Astrocyte (in vitro differentiated cells and primary cell): ENCODE measurements at regions not wholly inside any gene's neighbourhood (a gene's known extent, or its start where the extent isn't known, plus 50 kb on each side); places are given as distances from the start of the nearest gene placed in this dataset.

Experiments used
- DNase-seq: peaks from one replicate; pipeline ENCODE4 v3.0.0-alpha.2; 2010; ENCODE audit warnings: low read depth
- FAIRE-seq: peaks from 2 replicates; lab custom pipeline; 2011; peaks lifted over from hg19 to GRCh38; lab: Jason Lieb, UNC
- H2AFZ ChIP-seq: 2 replicates; pipeline ENCODE4 v1.6.0; 2012; ENCODE audit warnings: low read depth, low read length, inconsistent platforms
- H3K27ac ChIP-seq: 2 replicates; pipeline ENCODE4 v1.5.1; 2011; ENCODE audit warnings: low read depth, low read length, inconsistent platforms
- H3K27me3 ChIP-seq: 2 replicates; pipeline ENCODE4 v1.6.0; 2011; ENCODE audit warnings: low read length, inconsistent platforms; ENCODE audit not compliant: insufficient read depth
- H3K36me3 ChIP-seq: 2 replicates; pipeline ENCODE4 v1.5.1; 2011; ENCODE audit warnings: low read length, inconsistent platforms; ENCODE audit not compliant: insufficient read depth
- H3K4me1 ChIP-seq: 2 replicates; pipeline ENCODE4 v1.5.1; 2011; ENCODE audit warnings: low read length, inconsistent platforms; ENCODE audit not compliant: insufficient read depth
- H3K4me2 ChIP-seq: 2 replicates; pipeline ENCODE4 v1.6.0; 2012; ENCODE audit warnings: low read length, inconsistent platforms
- H3K4me3 ChIP-seq: 2 replicates; pipeline ENCODE4 v1.5.1; 2011; ENCODE audit warnings: low read depth, mild to moderate bottlenecking, low read length, inconsistent platforms; ENCODE audit not compliant: insufficient read depth
- H3K79me2 ChIP-seq: 2 replicates; pipeline ENCODE4 v1.6.0; 2012; ENCODE audit warnings: mild to moderate bottlenecking, low read length, inconsistent platforms; ENCODE audit not compliant: insufficient read depth
- H3K9ac ChIP-seq: 2 replicates; pipeline ENCODE4 v1.6.0; 2012; ENCODE audit warnings: mild to moderate bottlenecking, low read length, inconsistent platforms
- H3K9me3 ChIP-seq: 2 replicates; pipeline ENCODE4 v1.5.1; 2012; ENCODE audit warnings: low read depth, mild to moderate bottlenecking, low read length, inconsistent platforms; ENCODE audit not compliant: insufficient read depth
- H4K20me1 ChIP-seq: 2 replicates; pipeline ENCODE4 v1.6.0; 2012; ENCODE audit warnings: low read length, inconsistent platforms; ENCODE audit not compliant: insufficient read depth
- H3K27ac Mint-ChIP-seq: one replicate; pipeline ENCODE4 v1.8.0; 2021; ENCODE audit warnings: mild to moderate bottlenecking, mixed read lengths; ENCODE audit not compliant: unreplicated experiment
- H3K27me3 Mint-ChIP-seq: one replicate; pipeline ENCODE4 v1.8.0; 2021; ENCODE audit warnings: low read depth, mixed read lengths; ENCODE audit not compliant: unreplicated experiment
- H3K36me3 Mint-ChIP-seq: one replicate; pipeline ENCODE4 v1.8.0; 2021; ENCODE audit warnings: low read depth, mixed read lengths; ENCODE audit not compliant: unreplicated experiment
- H3K4me1 Mint-ChIP-seq: one replicate; pipeline ENCODE4 v1.8.0; 2021; ENCODE audit warnings: low read depth, mixed read lengths; ENCODE audit not compliant: unreplicated experiment
- H3K4me3 Mint-ChIP-seq: one replicate; pipeline ENCODE4 v1.8.0; 2021; ENCODE audit warnings: mild to moderate bottlenecking, moderate library complexity, mixed read lengths; ENCODE audit not compliant: unreplicated experiment
- H3K9me3 Mint-ChIP-seq: one replicate; pipeline ENCODE4 v1.8.0; 2021; ENCODE audit warnings: mild to moderate bottlenecking, mixed read lengths; ENCODE audit not compliant: unreplicated experiment
- EZH2 ChIP-seq: IDR thresholded peaks from 2 replicates; pipeline ENCODE4 v1.6.1; 2012; ENCODE audit warnings: mild to moderate bottlenecking, low read length, inconsistent platforms; ENCODE audit not compliant: insufficient read depth
- TF ChIP-seq, protein P1 (sequence below): IDR thresholded peaks from 2 replicates; pipeline ENCODE4 v1.5.1; 2011; ENCODE audit warnings: low read depth, mild to moderate bottlenecking, inconsistent platforms, low read length, moderate library complexity; ENCODE audit not compliant: insufficient read depth

DNA sequence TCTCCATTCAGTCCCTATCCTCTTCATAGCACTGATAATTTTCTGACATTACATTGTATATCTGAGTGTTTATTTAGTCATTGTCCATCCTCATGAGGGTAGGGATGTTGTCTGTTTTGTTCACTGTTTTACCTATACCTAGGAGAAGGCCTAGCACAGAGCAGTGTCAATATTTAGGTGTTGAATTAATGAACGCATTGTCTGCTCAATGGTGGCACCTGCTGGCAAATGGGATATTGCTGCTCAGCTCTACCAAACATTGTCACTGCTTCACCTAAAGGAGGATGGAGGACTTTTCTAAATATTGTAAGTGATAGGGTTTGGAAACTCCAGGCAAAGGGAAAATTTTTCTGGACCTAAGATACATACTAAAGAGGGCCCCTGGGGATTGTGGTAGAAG, 243.9 kb downstream of the RRAGC start:
- H3K4me1 Mint-ChIP-seq: peaks cover 12% of the 10 kb centered on the region
- H3K79me2 ChIP-seq: no peaks in the 10 kb centered on the region
- no peaks in the 10 kb centered on the region for H3K9me3 ChIP-seq
- FAIRE-seq: no peak
- no peaks in the 10 kb centered on the region for H3K4me1 ChIP-seq
- no peak overlapping the region for H3K27ac ChIP-seq
- H3K4me2 ChIP-seq: no peak overlapping the region
- TF ChIP-seq, protein P1, sequence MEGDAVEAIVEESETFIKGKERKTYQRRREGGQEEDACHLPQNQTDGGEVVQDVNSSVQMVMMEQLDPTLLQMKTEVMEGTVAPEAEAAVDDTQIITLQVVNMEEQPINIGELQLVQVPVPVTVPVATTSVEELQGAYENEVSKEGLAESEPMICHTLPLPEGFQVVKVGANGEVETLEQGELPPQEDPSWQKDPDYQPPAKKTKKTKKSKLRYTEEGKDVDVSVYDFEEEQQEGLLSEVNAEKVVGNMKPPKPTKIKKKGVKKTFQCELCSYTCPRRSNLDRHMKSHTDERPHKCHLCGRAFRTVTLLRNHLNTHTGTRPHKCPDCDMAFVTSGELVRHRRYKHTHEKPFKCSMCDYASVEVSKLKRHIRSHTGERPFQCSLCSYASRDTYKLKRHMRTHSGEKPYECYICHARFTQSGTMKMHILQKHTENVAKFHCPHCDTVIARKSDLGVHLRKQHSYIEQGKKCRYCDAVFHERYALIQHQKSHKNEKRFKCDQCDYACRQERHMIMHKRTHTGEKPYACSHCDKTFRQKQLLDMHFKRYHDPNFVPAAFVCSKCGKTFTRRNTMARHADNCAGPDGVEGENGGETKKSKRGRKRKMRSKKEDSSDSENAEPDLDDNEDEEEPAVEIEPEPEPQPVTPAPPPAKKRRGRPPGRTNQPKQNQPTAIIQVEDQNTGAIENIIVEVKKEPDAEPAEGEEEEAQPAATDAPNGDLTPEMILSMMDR: no peak
- no peak for TF ChIP-seq EZH2
- no peak overlapping the region for H3K9ac ChIP-seq
- H3K4me3 ChIP-seq: no peak overlapping the region
- no peaks in the 10 kb centered on the region for H3K36me3 Mint-ChIP-seq
- H3K36me3 ChIP-seq: no peaks in the 10 kb centered on the region
- H4K20me1 ChIP-seq: no peaks in the 10 kb centered on the region
- H3K27me3 Mint-ChIP-seq: peaks cover 43% of the 10 kb centered on the region
- H3K27ac Mint-ChIP-seq: no peak overlapping the region
- no peak overlapping the region for H3K4me3 Mint-ChIP-seq
- H2AFZ ChIP-seq: no peak overlapping the region
- DNase-seq: no peak
- H3K27me3 ChIP-seq: peaks cover 3% of the 10 kb centered on the region
- peaks cover 8% of the 10 kb centered on the region for H3K9me3 Mint-ChIP-seq

- Mint-ChIP-seq H3K27ac (no peak overlapping the region), H3K36me3 (no peaks in the 10 kb centered on the region), H3K4me3 (no peak overlapping the region), H3K9me3 (peaks cover 8% of the 10 kb centered on the region), H3K27me3 (peaks cover 47% of the 10 kb centered on the region), H3K4me1 (peaks cover 12% of the 10 kb centered on the region)
- H3K36me3 ChIP-seq: no peaks in the 10 kb centered on the region
- peaks cover 5% of the 10 kb centered on the region for H3K27me3 ChIP-seq
- no peak overlapping the region for H3K4me3 ChIP-seq
- H4K20me1 ChIP-seq: no peaks in the 10 kb centered on the region
- DNase-seq (no peak), FAIRE-seq (no peak)
- H3K27ac ChIP-seq: no peak overlapping the region
- no peak overlapping the region for H3K9ac ChIP-seq
- H3K9me3 ChIP-seq: no peaks in the 10 kb centered on the region
- no peaks in the 10 kb centered on the region for H3K4me1 ChIP-seq
- no peak overlapping the region for H2AFZ ChIP-seq
- no peak overlapping the region for H3K4me2 ChIP-seq
- TF ChIP-seq, protein P1: no peak
- no peak for TF ChIP-seq EZH2
- H3K79me2 ChIP-seq: no peaks in the 10 kb centered on the region
These were observed 244.7 kb downstream of the RRAGC start for GRCh38 chr1:38614861-38615260.

DNA sequence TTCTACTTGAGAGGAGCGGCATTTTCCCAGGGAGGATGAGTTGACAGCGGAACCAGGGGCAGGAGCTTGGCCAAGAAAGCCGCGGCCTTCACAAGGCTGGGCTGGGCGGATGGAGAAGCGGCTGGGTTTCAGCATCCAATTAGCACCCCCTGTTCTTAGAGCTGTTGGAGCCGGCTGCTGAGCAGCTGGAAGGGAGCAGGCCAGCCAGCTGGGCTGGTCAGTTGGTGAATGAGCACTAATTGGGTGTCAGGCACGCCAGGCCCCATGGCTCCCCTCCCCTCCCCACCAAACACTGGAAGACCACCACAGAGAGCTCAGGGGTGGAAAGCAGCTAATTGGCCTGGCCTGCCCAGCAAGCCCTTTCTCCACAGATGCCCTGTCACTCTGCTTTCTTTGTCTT, 245.6 kb downstream of the RRAGC start:
- no peak overlapping the region for H3K27ac Mint-ChIP-seq
- no peaks in the 10 kb centered on the region for H3K79me2 ChIP-seq
- no peak for FAIRE-seq
- H3K9ac ChIP-seq: no peak overlapping the region
- H4K20me1 ChIP-seq: no peaks in the 10 kb centered on the region
- no peak overlapping the region for H3K27ac ChIP-seq
- TF ChIP-seq EZH2: no peak
- TF ChIP-seq, protein P1: no peak
- H3K27me3 Mint-ChIP-seq: peaks cover 55% of the 10 kb centered on the region
- no peak overlapping the region for H3K4me3 Mint-ChIP-seq
- H3K9me3 ChIP-seq: no peaks in the 10 kb centered on the region
- peaks cover 8% of the 10 kb centered on the region for H3K9me3 Mint-ChIP-seq
- H3K27me3 ChIP-seq: peaks cover 5% of the 10 kb centered on the region
- H3K36me3 ChIP-seq: no peaks in the 10 kb centered on the region
- H3K4me2 ChIP-seq: no peak overlapping the region
- no peak overlapping the region for H2AFZ ChIP-seq
- H3K4me1 Mint-ChIP-seq: peaks cover 12% of the 10 kb centered on the region
- DNase-seq: no peak
- H3K4me1 ChIP-seq: no peaks in the 10 kb centered on the region
- peaks cover 1% of the 10 kb centered on the region for H3K36me3 Mint-ChIP-seq
- no peak overlapping the region for H3K4me3 ChIP-seq
